ENCODE measurements at regions not wholly inside any gene's neighbourhood (a gene's known extent, or its start where the extent isn't known, plus 50 kb on each side); places are given as distances from the start of the nearest gene placed in this dataset.

GRCh38 chr13:65748227-65748626, 1481.9 kb downstream of the PCDH9 start:
- Histone ChIP-seq H3K27ac (ENCODE audit: insufficient read depth, low read length) (no peak overlapping the region), H3K9me3 (ENCODE audit: control insufficient read depth, insufficient read depth, low read length) (no peaks in the 10 kb centered on the region), H2AK5ac (ENCODE audit: low read depth, low read length) (no peak overlapping the region), H3K14ac (replicated peaks; ENCODE audit: low read depth, low read length) (no peak overlapping the region), H3K79me1 (ENCODE audit: low read depth in 1 of 2, low read length in 2 of 2) (no peaks in the 10 kb centered on the region), H4K91ac (ENCODE audit: insufficient read depth, low read depth, low read length) (no peak overlapping the region), H4K20me1 (ENCODE audit: insufficient read depth, low read length) (no peaks in the 10 kb centered on the region), H2AFZ (replicated peaks; ENCODE audit: low read length, poor library complexity) (no peak overlapping the region), H4K8ac (ENCODE audit: low read depth in 2 of 2, low read length in 2 of 2) (no peak overlapping the region), H3K27me3 (ENCODE audit: control insufficient read depth, insufficient read depth, low read length) (no peaks in the 10 kb centered on the region), H4K5ac (ENCODE audit: low read depth, low read length) (no peak overlapping the region), H2BK15ac (ENCODE audit: low read depth, low read length) (no peak overlapping the region), H2AK9ac (replicated peaks; ENCODE audit: low read depth, low read length, poor library complexity) (no peak overlapping the region), H3K4me1 (ENCODE audit: control insufficient read depth, insufficient read depth, low read length) (peaks cover 1% of the 10 kb centered on the region; the same call in 1 of the 2 replicates), H2BK5ac (ENCODE audit: low read depth, low read length, poor library complexity, severe bottlenecking) (no peak overlapping the region), H3K56ac (ENCODE audit: extremely low read depth, insufficient read depth, low read length) (no peak overlapping the region), H3K36me3 (ENCODE audit: control insufficient read depth, insufficient read depth, low read length) (no peaks in the 10 kb centered on the region), H3K4ac (ENCODE audit: low read depth, low read length) (no peak overlapping the region), H3K9ac (ENCODE audit: low read depth, low read length) (no peak overlapping the region), H2BK20ac (ENCODE audit: low read depth, low read length) (no peak overlapping the region), H3K4me3 (ENCODE audit: insufficient read depth, low read depth, low read length) (no peak overlapping the region), H3K18ac (ENCODE audit: low read depth, low read length) (no peak overlapping the region), H3K23ac (ENCODE audit: low read depth, low read length) (no peak overlapping the region), H3K9me1 (ENCODE audit: insufficient read depth, low read length) (no peaks in the 10 kb centered on the region), H2BK120ac (ENCODE audit: low read depth, low read length) (no peak overlapping the region), H3K4me2 (ENCODE audit: low read depth, low read length) (no peak overlapping the region)
- no peak for DNase-seq
- CTCF ChIA-PET, result interaction anchor here (0.7 kb wide), 1 partner anchor 34 kb away, joined by 3 read pairs; no protein-coding TSS in a partner anchor
- POLR2A ChIA-PET (ENCODE audit: unreplicated experiment), result no interaction called here
- WGBS, 2 experiments (ENCODE audit: extremely low coverage in 2 of 2, insufficient read length in 1 of 2), result 94% methylated on average over 8 of the region's 19 CpGs; no CpG with 5 or more reads in 1 of the 2 experiments
- no peak for ATAC-seq (ENCODE audit: low read depth)
- TF ChIP-seq MXI1 (IDR thresholded peaks at IDR 0.05; ENCODE audit: borderline replicate concordance, low read depth, low read length), result no peak
- no peak for TF ChIP-seq POLR2A (IDR thresholded peaks at IDR 0.05; ENCODE audit: low read depth, low read length)
- no peak for TF ChIP-seq RCOR1 (IDR thresholded peaks at IDR 0.05; ENCODE audit: insufficient replicate concordance, low read length)
- TF ChIP-seq CHD1 (IDR thresholded peaks at IDR 0.05; ENCODE audit: low read depth, low read length), result no peak
- no peak for TF ChIP-seq CTCF (conservative IDR thresholded peaks at IDR 0.05; ENCODE audit: low read depth, low read length)
- TF ChIP-seq ELK1 (IDR thresholded peaks at IDR 0.05; ENCODE audit: borderline replicate concordance, low read depth, low read length), result no peak
- no peak for TF ChIP-seq CEBPB (IDR thresholded peaks at IDR 0.05; ENCODE audit: low read depth, low read length)
- dilution Hi-C loops (cut with HindIII; ENCODE audit: low sequenced_read_pairs, unreplicated experiment) (no loop called here), intact Hi-C loops (cut with micrococcal nuclease) (no loop called here), in situ Hi-C loops (cut with MboI; ENCODE audit: low sequenced_read_pairs) (no loop called here)
- BruUV-seq (replicated peaks), result no TSS peak
